HFFc6 (cell line): ENCODE measurements at regions not wholly inside any gene's neighbourhood (a gene's known extent, or its start where the extent isn't known, plus 50 kb on each side); places are given as distances from the start of the nearest gene placed in this dataset.

Source experiments
- DNase-seq: peaks from one replicate; pipeline ENCODE4 v3.0.0-alpha.2; 2018
- H3K27ac Mint-ChIP-seq: 2 replicates; pipeline ENCODE4 v1.8.0; 2020; ENCODE audit warnings: mild to moderate bottlenecking, mixed read lengths
- H3K27me3 Mint-ChIP-seq: 2 replicates; pipeline ENCODE4 v1.8.0; 2021; ENCODE audit warnings: mild to moderate bottlenecking, moderate library complexity, mixed read lengths; ENCODE audit not compliant: insufficient read depth
- H3K36me3 Mint-ChIP-seq: 2 replicates; pipeline ENCODE4 v1.8.0; 2021; ENCODE audit warnings: low read depth, mixed read lengths
- H3K4me1 Mint-ChIP-seq: 2 replicates; pipeline ENCODE4 v1.8.0; 2020; ENCODE audit warnings: low read depth, mixed read lengths
- H3K4me3 Mint-ChIP-seq: 2 replicates; pipeline ENCODE4 v1.8.0; 2020; ENCODE audit warnings: mild to moderate bottlenecking, moderate library complexity, mixed read lengths
- H3K9me3 Mint-ChIP-seq: 2 replicates; pipeline ENCODE4 v1.8.0; 2020; ENCODE audit warnings: mild to moderate bottlenecking, mixed read lengths
- TF ChIP-seq, protein P1 (sequence below): fragments of 200-600 bp; sonication (generic); IDR thresholded peaks from 2 replicates; pipeline ENCODE4 v1.5.0; 2021; ENCODE audit warnings: antibody characterized with exemption, mild to moderate bottlenecking

DNA sequence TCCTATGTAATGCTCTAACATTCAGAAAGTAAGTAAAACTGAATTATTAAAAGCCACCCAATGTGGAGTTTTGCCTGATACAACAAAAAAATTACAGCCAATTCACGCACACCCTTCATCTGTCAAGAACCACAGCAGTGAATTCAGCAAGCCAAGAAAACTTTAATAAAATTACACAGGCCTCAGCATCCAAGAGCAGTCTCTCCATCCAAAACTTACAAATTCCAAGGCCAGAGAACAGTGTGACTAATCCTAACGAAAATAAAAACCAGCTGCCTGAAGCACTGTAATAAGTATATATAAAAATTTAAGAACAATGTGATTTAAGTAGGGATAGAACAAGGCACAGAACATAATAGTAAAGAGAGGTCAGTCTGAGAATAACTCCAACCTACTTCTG, 54.2 kb downstream of the SIX6 start:
- Mint-ChIP-seq H3K4me3 (no peak overlapping the region), H3K36me3 (no peaks in the 10 kb centered on the region), H3K27ac (no peak overlapping the region), H3K9me3 (no peaks in the 10 kb centered on the region), H3K4me1 (peaks cover 20% of the 10 kb centered on the region), H3K27me3 (no peaks in the 10 kb centered on the region; the same call in 1 of the 2 replicates)
- DNase-seq, result peak; percentile 19
- TF ChIP-seq, protein P1, sequence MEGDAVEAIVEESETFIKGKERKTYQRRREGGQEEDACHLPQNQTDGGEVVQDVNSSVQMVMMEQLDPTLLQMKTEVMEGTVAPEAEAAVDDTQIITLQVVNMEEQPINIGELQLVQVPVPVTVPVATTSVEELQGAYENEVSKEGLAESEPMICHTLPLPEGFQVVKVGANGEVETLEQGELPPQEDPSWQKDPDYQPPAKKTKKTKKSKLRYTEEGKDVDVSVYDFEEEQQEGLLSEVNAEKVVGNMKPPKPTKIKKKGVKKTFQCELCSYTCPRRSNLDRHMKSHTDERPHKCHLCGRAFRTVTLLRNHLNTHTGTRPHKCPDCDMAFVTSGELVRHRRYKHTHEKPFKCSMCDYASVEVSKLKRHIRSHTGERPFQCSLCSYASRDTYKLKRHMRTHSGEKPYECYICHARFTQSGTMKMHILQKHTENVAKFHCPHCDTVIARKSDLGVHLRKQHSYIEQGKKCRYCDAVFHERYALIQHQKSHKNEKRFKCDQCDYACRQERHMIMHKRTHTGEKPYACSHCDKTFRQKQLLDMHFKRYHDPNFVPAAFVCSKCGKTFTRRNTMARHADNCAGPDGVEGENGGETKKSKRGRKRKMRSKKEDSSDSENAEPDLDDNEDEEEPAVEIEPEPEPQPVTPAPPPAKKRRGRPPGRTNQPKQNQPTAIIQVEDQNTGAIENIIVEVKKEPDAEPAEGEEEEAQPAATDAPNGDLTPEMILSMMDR, result no peak

DNA sequence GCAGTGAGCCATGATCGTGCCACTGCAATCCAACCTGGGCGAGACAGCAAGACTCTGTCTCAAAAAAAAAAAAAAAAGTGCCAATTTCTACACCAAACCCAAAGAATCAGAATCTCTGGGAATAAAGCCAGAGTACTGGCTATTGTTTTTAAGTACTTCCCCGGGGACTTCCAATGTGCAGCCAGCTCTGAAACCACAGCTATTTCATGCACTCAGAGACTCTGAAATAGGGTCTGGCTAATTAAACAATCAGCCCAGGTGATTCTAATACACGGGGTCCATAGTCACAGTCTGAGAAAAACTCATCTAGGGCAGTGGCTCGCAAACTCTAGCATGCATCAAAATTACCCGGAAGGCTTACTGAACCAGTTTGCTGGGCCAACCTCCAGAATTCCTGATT, 56.3 kb downstream of the SIX6 start:
- H3K9me3 Mint-ChIP-seq, result no peaks in the 10 kb centered on the region
- no peak overlapping the region for H3K27ac Mint-ChIP-seq
- TF ChIP-seq, protein P1, result no peak
- H3K4me3 Mint-ChIP-seq, result no peak overlapping the region
- no peak for DNase-seq
- H3K36me3 Mint-ChIP-seq, result no peaks in the 10 kb centered on the region
- H3K27me3 Mint-ChIP-seq, result peaks cover 5% of the 10 kb centered on the region
- H3K4me1 Mint-ChIP-seq, result peaks cover 20% of the 10 kb centered on the region

DNA sequence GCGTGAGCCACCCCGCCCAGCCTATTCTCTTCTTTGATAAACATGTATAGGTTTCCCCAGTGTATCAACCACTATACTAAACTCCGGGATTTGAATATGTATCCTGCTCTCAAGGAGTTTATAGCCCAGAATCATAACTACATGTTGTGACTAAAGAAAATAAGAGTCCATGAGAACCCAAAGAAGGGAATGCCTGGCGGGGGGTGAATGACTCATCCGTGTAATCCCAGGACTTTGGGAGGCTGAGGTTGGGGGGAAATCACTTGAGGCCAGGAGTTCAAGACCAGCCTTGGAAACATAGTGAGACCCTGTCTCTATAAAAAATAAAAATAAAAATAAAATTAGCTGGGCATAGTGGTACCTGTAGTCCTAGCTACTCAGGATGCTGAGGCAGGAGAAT, 57.2 kb downstream of the SIX6 start:
- Mint-ChIP-seq H3K9me3 (no peaks in the 10 kb centered on the region), H3K27ac (no peak overlapping the region), H3K36me3 (no peaks in the 10 kb centered on the region), H3K4me3 (no peak overlapping the region), H3K27me3 (peaks cover 5% of the 10 kb centered on the region), H3K4me1 (peaks cover 20% of the 10 kb centered on the region)
- TF ChIP-seq, protein P1, result no peak
- DNase-seq, result no peak

DNA sequence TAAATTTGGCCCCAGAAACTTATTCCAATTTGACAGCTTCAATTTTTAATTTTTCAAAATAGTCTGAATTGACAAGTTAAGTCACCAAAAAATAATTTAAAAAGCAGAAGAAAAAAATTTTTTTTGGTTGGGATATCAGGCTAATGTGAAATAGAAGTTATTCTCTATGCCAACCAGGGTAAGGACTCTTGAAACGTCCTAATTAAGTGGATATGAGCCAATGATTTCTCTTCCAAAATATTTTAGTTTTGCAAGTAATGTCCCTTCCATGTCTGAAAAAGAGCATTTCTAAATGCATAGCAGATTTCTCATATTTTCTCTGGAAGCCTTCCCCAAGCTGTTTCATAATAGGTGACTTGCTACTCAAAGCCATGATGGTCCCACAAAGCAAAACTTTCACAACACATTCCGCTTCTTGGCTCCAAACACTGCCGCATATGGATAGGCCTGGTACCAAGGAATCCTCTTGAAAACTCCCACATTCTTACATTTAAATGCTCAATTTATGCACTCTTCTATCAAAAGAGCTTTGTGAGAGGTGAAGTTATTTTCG, 65.1 kb downstream of the SIX6 start:
- TF ChIP-seq, protein P1, result no peak
- DNase-seq, result no peak
- Mint-ChIP-seq H3K27ac (no peak overlapping the region), H3K27me3 (peaks cover 6% of the 10 kb centered on the region), H3K9me3 (no peaks in the 10 kb centered on the region), H3K36me3 (no peaks in the 10 kb centered on the region), H3K4me1 (no peaks in the 10 kb centered on the region), H3K4me3 (no peak overlapping the region)

DNA sequence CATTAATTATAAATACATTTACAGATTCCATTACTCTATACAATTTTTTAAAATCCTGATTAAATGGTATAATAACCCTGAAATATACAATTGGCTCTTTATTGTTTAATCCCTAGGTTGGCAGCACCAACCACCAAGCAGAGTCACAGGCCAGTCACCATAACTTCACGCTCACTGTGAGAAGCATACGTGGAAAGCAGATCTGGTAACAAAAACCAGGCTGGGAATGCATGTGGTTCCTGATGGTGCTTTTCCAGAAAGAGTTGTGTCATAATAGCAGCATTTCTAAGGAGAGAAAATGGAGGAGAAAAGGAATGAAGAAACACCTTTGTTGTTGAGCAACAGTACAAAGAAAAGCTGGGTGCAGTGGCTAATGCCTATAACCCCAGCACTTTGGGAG, 66.1 kb downstream of the SIX6 start:
- TF ChIP-seq, protein P1, result no peak
- Mint-ChIP-seq H3K4me3 (no peak overlapping the region), H3K4me1 (no peaks in the 10 kb centered on the region), H3K36me3 (no peaks in the 10 kb centered on the region), H3K27ac (no peak overlapping the region), H3K27me3 (peaks cover 1% of the 10 kb centered on the region; the same call in 1 of the 2 replicates), H3K9me3 (no peaks in the 10 kb centered on the region)
- DNase-seq, result no peak

DNA sequence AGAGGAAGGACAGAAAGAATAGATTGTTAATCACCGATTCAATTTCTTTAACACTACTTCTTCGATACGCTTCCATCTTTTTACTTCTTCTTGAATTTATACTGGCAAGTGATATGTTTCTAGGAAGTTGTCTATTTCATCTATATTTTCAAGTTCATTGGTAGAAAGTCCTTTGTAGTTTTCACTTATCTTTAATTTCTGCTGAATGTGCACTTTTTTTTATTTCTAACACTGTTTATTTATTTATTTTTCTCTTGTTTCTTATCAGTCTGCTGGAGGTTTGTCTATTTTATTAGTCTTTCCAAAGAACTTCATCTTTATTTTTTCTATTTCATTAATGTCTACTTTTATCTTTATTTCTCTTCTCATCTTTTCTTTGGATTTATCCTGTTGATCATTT, 63.6 kb downstream of the SIX1 start:
- H3K27me3 Mint-ChIP-seq, result no peaks in the 10 kb centered on the region; the same call in 1 of the 2 replicates
- TF ChIP-seq, protein P1, result no peak
- H3K4me3 Mint-ChIP-seq, result no peak overlapping the region
- no peak for DNase-seq
- no peak overlapping the region for H3K27ac Mint-ChIP-seq
- no peaks in the 10 kb centered on the region for H3K9me3 Mint-ChIP-seq
- no peaks in the 10 kb centered on the region for H3K36me3 Mint-ChIP-seq
- H3K4me1 Mint-ChIP-seq, result peaks cover under 1% of the 10 kb centered on the region
